Fibroblast of pulmonary artery (primary cell): ENCODE measurements at regions not wholly inside any gene's neighbourhood (a gene's known extent, or its start where the extent isn't known, plus 50 kb on each side); places are given as distances from the start of the nearest gene placed in this dataset.

Source experiments
- DNase-seq: peaks from one replicate; pipeline ENCODE4 v3.0.0-alpha.2; 2010; ENCODE audit warnings: low read depth
- H3K4me3 ChIP-seq: replicated peaks from 2 replicates; pipeline ENCODE4 v1.5.1; 2011; ENCODE audit warnings: low read depth, mild to moderate bottlenecking, control low read depth, low read length, moderate library complexity
- CTCF ChIP-seq: IDR thresholded peaks from 2 replicates; pipeline ENCODE4 v1.5.1; 2011; ENCODE audit warnings: mild to moderate bottlenecking, control low read depth, low read length, inconsistent platforms; ENCODE audit errors: missing control alignments

- TF ChIP-seq CTCF = no peak
- no peak overlapping the region for H3K4me3 ChIP-seq
- no peak for DNase-seq
Observed at GRCh38 chr2:196546151-196546919, 93.2 kb upstream of the CCDC150 start.

DNA sequence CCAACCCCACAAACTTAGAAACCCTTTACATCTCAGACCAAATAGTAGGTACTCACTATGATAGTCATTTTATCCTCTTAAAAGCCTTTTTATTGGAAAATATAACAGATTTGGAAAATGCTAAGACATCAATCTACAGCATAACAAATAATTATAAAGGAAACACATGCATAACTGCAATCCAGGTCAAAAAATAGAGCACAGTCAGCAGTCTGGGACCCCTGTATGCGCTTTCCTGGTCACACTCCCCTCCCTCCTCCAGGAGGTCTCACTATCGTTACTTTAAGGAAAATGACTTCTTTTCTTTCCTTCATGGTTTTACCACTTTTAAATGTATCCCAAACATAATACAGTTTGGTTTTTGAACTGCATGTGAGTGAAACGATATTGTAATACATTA is 90.5 kb upstream of the CCDC150 start:
- no peak for DNase-seq
- no peak for TF ChIP-seq CTCF
- no peak overlapping the region for H3K4me3 ChIP-seq

DNA sequence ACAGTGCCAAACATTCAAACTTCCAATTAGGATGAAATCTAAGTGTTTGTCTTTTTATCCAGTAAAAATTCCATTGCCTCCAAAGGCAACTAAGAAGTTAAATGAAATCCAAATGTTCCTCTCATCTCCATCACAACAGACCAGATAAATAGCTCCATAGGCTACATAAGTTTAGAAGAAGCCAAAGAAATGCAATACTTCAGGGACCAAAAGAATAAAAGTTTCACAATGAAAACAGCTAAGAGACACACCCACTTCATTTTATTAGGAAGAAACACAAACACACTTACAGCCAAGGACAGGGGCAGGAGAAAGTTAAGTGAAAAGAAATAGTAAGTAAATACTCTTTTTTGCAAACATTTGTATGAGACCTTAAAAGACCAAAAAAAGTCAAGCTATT is 88.5 kb upstream of the CCDC150 start:
- DNase-seq = no peak
- no peak for TF ChIP-seq CTCF
- no peak overlapping the region for H3K4me3 ChIP-seq

- no peak for TF ChIP-seq CTCF
Observed at GRCh38 chr2:196555161-196555560, 84.4 kb upstream of the CCDC150 start.

GRCh38 chr2:196555726-196556125 is 83.8 kb upstream of the CCDC150 start:
- H3K4me3 ChIP-seq = no peak overlapping the region
- no peak for TF ChIP-seq CTCF
- no peak for DNase-seq

More at GRCh38 chr2:196555161-196555560, 84.4 kb upstream of the CCDC150 start:
- no peak for DNase-seq
- H3K4me3 ChIP-seq = no peak overlapping the region

DNA sequence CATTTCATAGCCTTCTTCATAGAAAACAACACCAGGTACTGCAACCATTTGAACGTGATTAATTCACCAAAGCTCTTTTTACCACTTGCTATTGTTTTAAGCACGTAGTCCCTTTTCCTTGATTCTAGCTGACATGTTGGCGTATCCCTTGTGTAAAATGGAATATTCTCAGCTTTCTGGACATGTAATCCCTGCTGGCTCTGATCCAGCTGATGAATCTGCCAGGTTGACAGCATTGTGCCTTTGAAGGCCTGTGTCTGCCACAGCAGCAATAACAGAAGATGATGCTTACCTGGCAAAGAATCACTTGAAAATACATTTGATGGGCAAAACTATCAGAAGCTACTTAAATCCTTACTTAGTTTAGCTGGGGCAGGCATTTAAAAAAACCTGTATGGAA is 81.0 kb upstream of the CCDC150 start:
- H3K4me3 ChIP-seq = no peak overlapping the region
- TF ChIP-seq CTCF = no peak
- no peak for DNase-seq

DNA sequence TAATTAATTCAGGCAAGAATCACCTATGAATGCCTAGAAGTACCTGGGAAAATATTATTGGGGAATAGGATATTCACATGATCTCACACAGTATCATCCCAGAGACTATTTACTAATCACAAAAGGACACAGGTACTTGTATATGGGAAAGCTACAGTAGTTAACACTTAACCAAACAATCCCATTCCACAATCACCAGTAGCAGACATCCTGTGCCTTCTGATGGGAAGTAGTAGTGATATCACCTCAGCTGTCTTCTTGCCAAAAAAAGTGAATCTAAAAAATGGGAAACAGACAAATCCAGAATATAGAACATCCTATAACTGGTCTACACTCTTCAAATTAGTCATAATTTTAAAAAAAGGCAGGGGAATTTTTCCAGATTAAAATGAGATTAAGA is 75.6 kb upstream of the CCDC150 start:
- no peak overlapping the region for H3K4me3 ChIP-seq
- no peak for TF ChIP-seq CTCF
- DNase-seq = no peak
